Peyer's patch (tissue), 4 donors: ENCODE measurements at regions not wholly inside any gene's neighbourhood (a gene's known extent, or its start where the extent isn't known, plus 50 kb on each side); places are given as distances from the start of the nearest gene placed in this dataset.
"Not testable (repeated sequence)": the region's sequence is repeated elsewhere in the genome, so short reads cannot be mapped to it uniquely, and the experiment has no call there.

Experiments used
- CTCF ChIP-seq, 6 experiments: fragments of 450-650 bp in 4 of 6; fragments of 200-600 bp in 2 of 6; sonication (generic) in 1 of 6; IDR thresholded peaks; one replicate each; pipeline ENCODE4 v1.5.1; 2017 to 2019; ENCODE audit warnings: antibody characterized with exemption in 6 of 6, mild to moderate bottlenecking in 3 of 6, moderate library complexity in 1 of 6
- POLR2A ChIP-seq, 2 donors: fragments of 450-650 bp; IDR thresholded peaks; one replicate each; pipeline ENCODE4 v1.5.1; 2017; ENCODE audit warnings: antibody characterized with exemption in 2 of 2, mild to moderate bottlenecking in 2 of 2, moderate library complexity in 2 of 2

DNA sequence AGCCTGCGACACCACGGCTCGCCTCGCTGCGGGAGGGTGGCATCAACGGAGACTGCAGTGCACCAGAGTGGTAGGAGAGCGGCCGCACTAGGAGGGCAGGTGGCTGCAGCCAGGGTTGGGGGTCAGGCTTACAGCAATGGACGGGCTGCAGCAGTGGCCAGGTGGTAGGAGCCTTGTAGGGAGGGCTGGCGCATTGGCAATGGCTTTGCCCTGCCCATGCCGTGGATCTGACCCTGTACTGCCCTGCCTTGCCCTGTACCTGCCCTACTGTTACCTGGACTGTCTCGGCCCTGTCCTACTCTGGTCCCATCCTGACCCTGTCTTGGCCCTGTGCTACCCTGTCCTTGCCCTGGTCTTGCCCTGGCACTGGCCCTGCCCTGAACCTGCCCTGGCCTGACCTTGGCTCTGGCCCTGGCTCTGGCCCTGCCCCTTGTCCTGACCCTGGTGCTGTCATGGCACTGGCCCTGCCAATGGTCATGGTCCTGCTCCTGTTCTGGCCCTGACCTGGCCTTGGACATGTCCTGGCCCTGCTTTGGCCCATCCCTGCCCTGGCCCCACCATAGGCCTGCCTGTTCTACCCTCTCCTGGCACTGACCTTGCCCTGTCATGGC is 240.0 kb downstream of the GOLGA6L6 start:
- TF ChIP-seq POLR2A, CTCF (IDR thresholded peaks at IDR 0.05): not testable (repeated sequence)
